Testis (tissue), 2 donors: ENCODE measurements at regions not wholly inside any gene's neighbourhood (a gene's known extent, or its start where the extent isn't known, plus 50 kb on each side); places are given as distances from the start of the nearest gene placed in this dataset.

ENCODE experiments used
- DNase-seq: peaks from one replicate; pipeline ENCODE4 v3.0.0-alpha.2; 2019
- H3K27ac ChIP-seq, 2 donors: fragments of 200-600 bp; sonication (generic); one replicate each; pipeline ENCODE4 v1.5.1; 2019
- H3K27me3 ChIP-seq: fragments of 200-600 bp; sonication (generic); one replicate; pipeline ENCODE4 v1.5.1; 2019
- H3K36me3 ChIP-seq: fragments of 200-600 bp; sonication (generic); one replicate; pipeline ENCODE4 v1.5.1; 2017; ENCODE audit warnings: low read depth; ENCODE audit errors: missing control alignments
- H3K4me1 ChIP-seq: fragments of 200-600 bp; sonication (generic); one replicate; pipeline ENCODE4 v1.5.1; 2019
- H3K4me3 ChIP-seq, 2 donors: fragments of 200-600 bp; sonication (generic); one replicate each; pipeline ENCODE4 v1.5.1; 2017 to 2019
- H3K9me3 ChIP-seq: fragments of 200-600 bp; sonication (generic); one replicate; pipeline ENCODE4 v1.5.1; 2017
- CTCF ChIP-seq, 3 experiments: fragments of 450-650 bp in 2 of 3; fragments of 200-600 bp in 1 of 3; sonication (generic) in 1 of 3; IDR thresholded peaks; one replicate each; pipeline ENCODE4 v1.5.1; 2016 to 2019; ENCODE audit warnings: antibody characterized with exemption in 3 of 3, mild to moderate bottlenecking in 2 of 3, moderate library complexity in 1 of 3
- POLR2A ChIP-seq: fragments of 450-650 bp; IDR thresholded peaks from one replicate; pipeline ENCODE4 v1.6.1; 2017; ENCODE audit warnings: antibody characterized with exemption, mild to moderate bottlenecking, moderate library complexity
- WGBS, 2 donors: methylation state at CpG; one replicate each; pipeline ENCODE4 v1.1.5; 2018; 5-methylcytosine and 5-hydroxymethylcytosine counted together
- intact Hi-C: fragments of 100-400 bp; cut with DNase I; formaldehyde crosslinking; loops from one replicate; pipeline ENCODE4 v1.15.1; 2023; ENCODE audit warnings: low total_unique reads

GRCh38 chr11:129287920-129288319, 87.7 kb upstream of the BARX2 start:
- no peak overlapping the region for H3K27ac ChIP-seq
- TF ChIP-seq CTCF (IDR thresholded peaks at IDR 0.05) (no peak), POLR2A (no peak)
- peaks cover 5% of the 10 kb centered on the region for H3K4me1 ChIP-seq
- H3K4me3 ChIP-seq, result no peak overlapping the region
- H3K27me3 ChIP-seq, result no peaks in the 10 kb centered on the region
- no peak for DNase-seq
- no peaks in the 10 kb centered on the region for H3K9me3 ChIP-seq
- intact Hi-C loops, result no loop called here
- H3K36me3 ChIP-seq, result no peaks in the 10 kb centered on the region
- 72 to 80% methylated on average over 3 of the region's 3 CpGs for WGBS, 2 donors

GRCh38 chr11:129286813-129287212, 88.8 kb upstream of the BARX2 start:
- intact Hi-C loops, result no loop called here
- Histone ChIP-seq H3K27me3 (no peaks in the 10 kb centered on the region), H3K9me3 (no peaks in the 10 kb centered on the region), H3K4me3 (no peak overlapping the region), H3K36me3 (no peaks in the 10 kb centered on the region), H3K27ac (no peak overlapping the region), H3K4me1 (peaks cover 5% of the 10 kb centered on the region)
- DNase-seq, result peak; percentile 35
- WGBS, 2 donors, result 35% methylated on average over 7 of the region's 7 CpGs
- no peak for TF ChIP-seq CTCF (IDR thresholded peaks at IDR 0.05)
- TF ChIP-seq POLR2A, result no peak

- Histone ChIP-seq H3K4me1 (peaks cover 7% of the 10 kb centered on the region), H3K4me3 (no peak overlapping the region), H3K27me3 (no peaks in the 10 kb centered on the region), H3K27ac (no peak overlapping the region), H3K9me3 (no peaks in the 10 kb centered on the region), H3K36me3 (no peaks in the 10 kb centered on the region)
- no peak for TF ChIP-seq CTCF (IDR thresholded peaks at IDR 0.05)
- no peak for TF ChIP-seq POLR2A
- no peak for DNase-seq
- intact Hi-C loops, result no loop called here
- 33 to 60% methylated on average over 1 of the region's 1 CpG for WGBS, 2 donors
These were observed 90.3 kb upstream of the BARX2 start for GRCh38 chr11:129285402-129285786.

GRCh38 chr11:129283141-129283540, 91.0 kb upstream of the ARHGAP32 start:
- H3K27me3 ChIP-seq, result no peaks in the 10 kb centered on the region
- H3K4me3 ChIP-seq, result no peak overlapping the region
- TF ChIP-seq POLR2A (no peak), CTCF (IDR thresholded peaks at IDR 0.05) (no peak)
- intact Hi-C loops, result no loop called here
- 76 to 79% methylated on average over 1 of the region's 1 CpG for WGBS, 2 donors
- no peak for DNase-seq
- H3K27ac ChIP-seq, result no peak overlapping the region
- peaks cover 15% of the 10 kb centered on the region for H3K4me1 ChIP-seq
- H3K36me3 ChIP-seq, result no peaks in the 10 kb centered on the region
- H3K9me3 ChIP-seq, result no peaks in the 10 kb centered on the region

GRCh38 chr11:129282634-129283033, 90.5 kb upstream of the ARHGAP32 start:
- no peak overlapping the region for H3K4me3 ChIP-seq
- H3K4me1 ChIP-seq, result peaks cover 18% of the 10 kb centered on the region
- no peak for DNase-seq
- 73 to 78% methylated on average over 2 of the region's 2 CpGs for WGBS, 2 donors
- no peaks in the 10 kb centered on the region for H3K27me3 ChIP-seq
- H3K36me3 ChIP-seq, result no peaks in the 10 kb centered on the region
- intact Hi-C loops, result no loop called here
- H3K27ac ChIP-seq, result no peak overlapping the region
- H3K9me3 ChIP-seq, result no peaks in the 10 kb centered on the region
- TF ChIP-seq POLR2A (no peak), CTCF (IDR thresholded peaks at IDR 0.05) (no peak)
